ENCODE measurements at regions not wholly inside any gene's neighbourhood (a gene's known extent, or its start where the extent isn't known, plus 50 kb on each side); places are given as distances from the start of the nearest gene placed in this dataset.

DNA sequence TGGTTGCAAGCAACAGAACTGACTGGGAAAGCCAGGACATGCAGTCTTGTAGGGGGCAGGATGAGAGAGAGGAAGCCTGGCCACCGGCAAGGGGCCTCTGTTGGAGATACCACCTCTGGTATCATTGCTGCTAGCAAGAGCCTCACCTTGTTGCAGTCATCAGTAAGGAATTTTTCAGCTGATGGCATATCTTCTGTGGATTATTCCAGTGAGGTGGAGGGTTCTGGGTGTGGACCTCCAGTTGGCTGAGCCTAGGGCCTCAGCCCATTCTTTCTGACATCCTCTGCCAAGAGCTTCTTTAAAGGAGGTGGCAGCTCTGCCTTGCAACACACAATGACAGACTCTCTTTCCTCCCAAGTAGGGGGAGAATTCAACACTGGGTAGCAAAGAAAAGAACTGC is 128.9 kb downstream of the AQP9 start:
- TF ChIP-seq, protein P1, sequence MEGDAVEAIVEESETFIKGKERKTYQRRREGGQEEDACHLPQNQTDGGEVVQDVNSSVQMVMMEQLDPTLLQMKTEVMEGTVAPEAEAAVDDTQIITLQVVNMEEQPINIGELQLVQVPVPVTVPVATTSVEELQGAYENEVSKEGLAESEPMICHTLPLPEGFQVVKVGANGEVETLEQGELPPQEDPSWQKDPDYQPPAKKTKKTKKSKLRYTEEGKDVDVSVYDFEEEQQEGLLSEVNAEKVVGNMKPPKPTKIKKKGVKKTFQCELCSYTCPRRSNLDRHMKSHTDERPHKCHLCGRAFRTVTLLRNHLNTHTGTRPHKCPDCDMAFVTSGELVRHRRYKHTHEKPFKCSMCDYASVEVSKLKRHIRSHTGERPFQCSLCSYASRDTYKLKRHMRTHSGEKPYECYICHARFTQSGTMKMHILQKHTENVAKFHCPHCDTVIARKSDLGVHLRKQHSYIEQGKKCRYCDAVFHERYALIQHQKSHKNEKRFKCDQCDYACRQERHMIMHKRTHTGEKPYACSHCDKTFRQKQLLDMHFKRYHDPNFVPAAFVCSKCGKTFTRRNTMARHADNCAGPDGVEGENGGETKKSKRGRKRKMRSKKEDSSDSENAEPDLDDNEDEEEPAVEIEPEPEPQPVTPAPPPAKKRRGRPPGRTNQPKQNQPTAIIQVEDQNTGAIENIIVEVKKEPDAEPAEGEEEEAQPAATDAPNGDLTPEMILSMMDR (IDR thresholded peaks at IDR 0.05): no peak
- no peak for TF ChIP-seq ZFX (IDR thresholded peaks at IDR 0.05; ENCODE audit: borderline replicate concordance)
